Ovary (tissue), 7 donors: ENCODE measurements at regions not wholly inside any gene's neighbourhood (a gene's known extent, or its start where the extent isn't known, plus 50 kb on each side); places are given as distances from the start of the nearest gene placed in this dataset.

Experiments used
- DNase-seq, 5 donors: peaks; one replicate each; pipeline ENCODE4 v3.0.0-alpha.2; 2019 to 2020
- H3K27ac ChIP-seq, 2 donors: fragments of 200-600 bp; one replicate each; pipeline versions ENCODE4 v1.5.1 to v1.8.0; 2019 to 2022
- H3K27me3 ChIP-seq: fragments of 200-600 bp; one replicate; pipeline ENCODE4 v1.8.0; 2022
- H3K36me3 ChIP-seq: fragments of 200-600 bp; sonication (generic); one replicate; pipeline ENCODE4 v1.5.1; 2019
- H3K4me1 ChIP-seq: one replicate; pipeline ENCODE4 v1.8.1; 2013; ENCODE audit warnings: mild to moderate bottlenecking, moderate library complexity; ENCODE audit not compliant: insufficient read depth
- H3K4me3 ChIP-seq: fragments of 200-600 bp; sonication (generic); one replicate; pipeline ENCODE4 v1.5.1; 2017
- H3K9me3 ChIP-seq, 2 donors: fragments of 200-600 bp in 1 of 2; sonication (generic) in 1 of 2; one replicate each; pipeline versions ENCODE4 v1.5.1 to v1.8.1; 2013 to 2019; ENCODE audit warnings: mild to moderate bottlenecking in 1 of 2, moderate library complexity in 1 of 2
- CTCF ChIP-seq, 3 donors: fragments of 450-650 bp in 2 of 3; fragments of 200-600 bp in 1 of 3; IDR thresholded peaks; one replicate each; pipeline versions ENCODE4 v1.5.1 to v1.8.0; 2016 to 2022; ENCODE audit warnings: antibody characterized with exemption in 3 of 3, mild to moderate bottlenecking in 1 of 3
- EP300 ChIP-seq: sonication (generic); formaldehyde crosslinking; IDR thresholded peaks from one replicate; pipeline ENCODE4 v1.6.1; 2017; ENCODE audit warnings: antibody characterized with exemption
- POLR2A ChIP-seq: fragments of 450-650 bp; IDR thresholded peaks from one replicate; pipeline ENCODE4 v1.6.1; 2017; ENCODE audit warnings: antibody characterized with exemption, mild to moderate bottlenecking, moderate library complexity
- WGBS, 3 donors: extraction: QIAGEN DNeasy Blood & Tissue Kit in 1 of 3; methylation state at CpG; one replicate each; pipeline versions ENCODE4 v1.1.5 to v1.1.7; 2013 to 2017; 5-methylcytosine and 5-hydroxymethylcytosine counted together
- intact Hi-C, 4 donors: fragments of 100-400 bp; cut with DNase I; formaldehyde crosslinking; loops; one replicate each; pipeline versions ENCODE4 v1.11.0 to v1.15.1; 2022 to 2023
- donor health status: DM: no; HTN: no; CAD: no; lungs with moderate emphysema.
- donor health status: DM: no; HTN: no; CAD: no.
- donor health status: Bipolar disorder and iron deficiency.
- donor health status: DM: no; HTN: no; CAD: no.
- donor health status: DM: yes; HTN: yes; CAD: no.

- H3K27ac ChIP-seq = no peak overlapping the region
- TF ChIP-seq CTCF (IDR thresholded peaks at IDR 0.05) (no peak), POLR2A (no peak), EP300 (no peak)
- no peaks in the 10 kb centered on the region for H3K4me1 ChIP-seq
- no peaks in the 10 kb centered on the region for H3K36me3 ChIP-seq
- no peaks in the 10 kb centered on the region for H3K27me3 ChIP-seq
- no peak for DNase-seq
- intact Hi-C loops = no loop called here
- H3K4me3 ChIP-seq = no peak overlapping the region
- WGBS, 3 donors = 70 to 73% (median 71%) methylated on average over 8 of the region's 8 CpGs
- no peaks in the 10 kb centered on the region for H3K9me3 ChIP-seq
Measured at GRCh38 chr20:4571759-4572531, 114.3 kb upstream of the PRNP start.

GRCh38 chr20:4569865-4570264 is 116.4 kb upstream of the PRNP start:
- 72 to 78% (median 75%) methylated on average over 3 of the region's 3 CpGs for WGBS, 3 donors
- Histone ChIP-seq H3K4me3 (no peak overlapping the region), H3K9me3 (no peaks in the 10 kb centered on the region), H3K27ac (no peak overlapping the region), H3K27me3 (no peaks in the 10 kb centered on the region), H3K36me3 (no peaks in the 10 kb centered on the region), H3K4me1 (no peaks in the 10 kb centered on the region)
- no peak for DNase-seq
- intact Hi-C loops = no loop called here
- no peak for TF ChIP-seq EP300
- TF ChIP-seq CTCF (IDR thresholded peaks at IDR 0.05) = no peak
- TF ChIP-seq POLR2A = no peak

- Histone ChIP-seq H3K27me3 (no peaks in the 10 kb centered on the region), H3K9me3 (no peaks in the 10 kb centered on the region), H3K4me3 (no peak overlapping the region), H3K27ac (no peak overlapping the region), H3K4me1 (no peaks in the 10 kb centered on the region), H3K36me3 (no peaks in the 10 kb centered on the region)
- TF ChIP-seq CTCF (IDR thresholded peaks at IDR 0.05) (no peak), EP300 (no peak), POLR2A (no peak)
- DNase-seq = no peak
- WGBS, 3 donors = 70 to 84% (median 79%) methylated on average over 2 of the region's 2 CpGs
- intact Hi-C loops = no loop called here
Measured at GRCh38 chr20:4569092-4569491, 117.2 kb upstream of the PRNP start.

GRCh38 chr20:4568361-4568959 is 117.8 kb upstream of the PRNP start:
- H3K27me3 ChIP-seq = no peaks in the 10 kb centered on the region
- DNase-seq = no peak
- H3K9me3 ChIP-seq = no peaks in the 10 kb centered on the region
- no peaks in the 10 kb centered on the region for H3K4me1 ChIP-seq
- H3K36me3 ChIP-seq = no peaks in the 10 kb centered on the region
- no peak for TF ChIP-seq POLR2A
- no peak for TF ChIP-seq CTCF (IDR thresholded peaks at IDR 0.05)
- no peak for TF ChIP-seq EP300
- H3K4me3 ChIP-seq = no peak overlapping the region
- no peak overlapping the region for H3K27ac ChIP-seq
- intact Hi-C loops = no loop called here
- 51 to 73% (median 59%) methylated on average over 4 of the region's 4 CpGs for WGBS, 3 donors
